GM20000 (cell line): ENCODE measurements at regions not wholly inside any gene's neighbourhood (a gene's known extent, or its start where the extent isn't known, plus 50 kb on each side); places are given as distances from the start of the nearest gene placed in this dataset.
"Not testable (repeated sequence)": the region's sequence is repeated elsewhere in the genome, so short reads cannot be mapped to it uniquely, and the experiment has no call there.

Experiments
- DNase-seq: peaks from one replicate; pipeline ENCODE4 v3.0.0; 2012; ENCODE audit warnings: low spot score
- TF ChIP-seq, protein P1 (sequence below): IDR thresholded peaks from 2 replicates; pipeline ENCODE4 v1.5.1; 2012; ENCODE audit warnings: mild to moderate bottlenecking, control low read depth; ENCODE audit errors: extremely low read depth, missing control alignments

DNA sequence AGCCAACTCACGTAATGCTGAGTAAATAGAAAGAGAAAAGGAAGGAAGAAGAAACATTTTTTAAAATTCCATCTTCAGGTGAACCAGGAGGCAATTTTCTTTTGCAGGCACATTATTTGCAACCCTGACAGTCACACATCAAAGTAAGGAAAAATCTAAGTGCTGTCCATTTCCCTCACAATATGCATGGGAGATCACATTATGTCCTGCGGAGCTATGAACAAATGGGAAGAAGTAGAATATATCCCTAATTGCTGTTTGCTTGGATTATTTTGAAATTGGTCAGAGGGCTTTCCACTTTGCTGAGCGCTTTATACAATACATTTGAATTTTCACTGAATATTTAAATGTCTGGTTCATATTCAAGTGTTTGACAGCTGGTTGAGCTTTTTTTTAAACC is 133.8 kb upstream of the API5 start:
- TF ChIP-seq, protein P1, sequence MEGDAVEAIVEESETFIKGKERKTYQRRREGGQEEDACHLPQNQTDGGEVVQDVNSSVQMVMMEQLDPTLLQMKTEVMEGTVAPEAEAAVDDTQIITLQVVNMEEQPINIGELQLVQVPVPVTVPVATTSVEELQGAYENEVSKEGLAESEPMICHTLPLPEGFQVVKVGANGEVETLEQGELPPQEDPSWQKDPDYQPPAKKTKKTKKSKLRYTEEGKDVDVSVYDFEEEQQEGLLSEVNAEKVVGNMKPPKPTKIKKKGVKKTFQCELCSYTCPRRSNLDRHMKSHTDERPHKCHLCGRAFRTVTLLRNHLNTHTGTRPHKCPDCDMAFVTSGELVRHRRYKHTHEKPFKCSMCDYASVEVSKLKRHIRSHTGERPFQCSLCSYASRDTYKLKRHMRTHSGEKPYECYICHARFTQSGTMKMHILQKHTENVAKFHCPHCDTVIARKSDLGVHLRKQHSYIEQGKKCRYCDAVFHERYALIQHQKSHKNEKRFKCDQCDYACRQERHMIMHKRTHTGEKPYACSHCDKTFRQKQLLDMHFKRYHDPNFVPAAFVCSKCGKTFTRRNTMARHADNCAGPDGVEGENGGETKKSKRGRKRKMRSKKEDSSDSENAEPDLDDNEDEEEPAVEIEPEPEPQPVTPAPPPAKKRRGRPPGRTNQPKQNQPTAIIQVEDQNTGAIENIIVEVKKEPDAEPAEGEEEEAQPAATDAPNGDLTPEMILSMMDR, result no peak
- no peak for DNase-seq

GRCh38 chr11:43194459-43194858 is 117.3 kb upstream of the API5 start:
- not testable (repeated sequence) for DNase-seq

DNA sequence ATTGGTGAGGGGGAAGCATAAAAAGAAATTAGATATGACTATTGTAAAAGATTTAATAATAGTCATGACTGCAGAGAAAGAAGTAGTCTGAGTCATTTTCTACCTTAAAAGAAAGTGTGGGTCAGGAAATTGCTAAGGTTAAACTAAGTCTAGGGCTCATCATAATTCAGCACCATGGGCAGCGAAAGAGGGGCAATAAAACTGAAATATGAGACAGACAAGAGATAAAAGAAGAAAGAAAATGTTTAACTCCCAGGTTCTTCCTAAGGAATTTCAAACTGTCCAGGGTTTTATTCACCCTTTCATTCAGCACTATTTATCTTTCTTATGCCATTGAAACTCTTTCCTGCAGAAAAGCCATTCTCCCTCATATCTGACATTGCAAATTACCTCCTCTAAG is 114.4 kb upstream of the API5 start:
- no peak for DNase-seq
- TF ChIP-seq, protein P1, result no peak

DNA sequence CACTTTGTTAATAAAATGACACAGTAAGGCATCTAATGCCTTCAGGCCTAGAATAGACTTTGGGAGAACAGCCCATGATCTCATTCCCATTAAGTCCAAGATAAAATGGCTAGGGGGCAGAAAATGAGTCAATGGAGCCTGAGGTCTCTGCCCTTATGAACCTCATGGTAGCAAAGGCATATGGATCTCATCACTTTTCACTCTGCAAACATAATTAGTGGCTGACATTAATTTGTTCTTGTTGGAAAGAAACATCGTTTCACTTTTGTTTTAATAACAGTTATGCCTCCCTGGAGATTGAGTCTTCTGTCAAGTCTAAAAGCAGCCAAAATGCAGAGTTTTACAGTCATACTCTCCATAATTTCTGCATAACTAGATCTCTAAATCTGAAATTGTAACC is 111.8 kb upstream of the API5 start:
- TF ChIP-seq, protein P1, result no peak
- no peak for DNase-seq

DNA sequence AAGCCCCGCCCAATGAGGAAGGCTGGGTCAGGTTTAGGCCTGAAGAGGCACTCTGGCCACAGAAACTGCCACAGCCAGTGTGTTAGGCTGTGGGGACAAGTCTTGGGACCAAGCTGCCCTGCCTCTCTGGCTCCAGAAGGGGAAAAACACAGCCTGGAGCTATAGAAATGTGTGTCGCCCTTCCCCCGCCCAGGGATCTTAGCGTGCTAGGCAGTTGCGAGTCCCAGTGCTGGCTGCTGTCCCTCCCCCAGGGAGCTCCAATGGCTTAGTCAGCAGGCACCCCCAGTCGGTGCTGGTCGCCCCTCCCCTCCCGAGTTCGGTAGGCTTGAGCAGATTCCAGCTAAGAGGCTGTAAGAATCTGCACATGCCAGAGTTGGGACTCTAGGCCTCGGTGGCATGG is 99.5 kb upstream of the API5 start:
- DNase-seq, result no peak
- TF ChIP-seq, protein P1, result no peak

- TF ChIP-seq, protein P1, result no peak
- DNase-seq, result no peak
These were observed 97.3 kb upstream of the API5 start for GRCh38 chr11:43214471-43214870.

DNA sequence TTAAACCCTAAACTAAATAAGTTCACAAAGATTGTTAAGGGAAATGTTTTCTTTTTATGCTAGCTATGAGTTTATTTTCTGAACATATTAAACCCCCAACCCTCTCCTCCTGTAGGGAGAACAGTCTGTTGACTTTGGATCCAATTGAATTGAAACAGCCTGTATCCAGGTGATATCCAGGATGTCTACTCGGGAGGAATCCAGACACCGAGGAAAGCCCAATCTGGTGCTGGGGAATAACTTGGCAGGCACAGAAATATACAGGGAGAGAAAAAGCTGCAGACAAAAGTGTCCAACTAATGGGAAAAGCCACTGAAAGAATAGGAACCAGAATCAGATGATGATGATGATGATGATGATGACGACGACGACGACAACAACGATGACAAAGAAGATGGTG is 93.9 kb upstream of the API5 start:
- TF ChIP-seq, protein P1, result no peak
- no peak for DNase-seq

DNA sequence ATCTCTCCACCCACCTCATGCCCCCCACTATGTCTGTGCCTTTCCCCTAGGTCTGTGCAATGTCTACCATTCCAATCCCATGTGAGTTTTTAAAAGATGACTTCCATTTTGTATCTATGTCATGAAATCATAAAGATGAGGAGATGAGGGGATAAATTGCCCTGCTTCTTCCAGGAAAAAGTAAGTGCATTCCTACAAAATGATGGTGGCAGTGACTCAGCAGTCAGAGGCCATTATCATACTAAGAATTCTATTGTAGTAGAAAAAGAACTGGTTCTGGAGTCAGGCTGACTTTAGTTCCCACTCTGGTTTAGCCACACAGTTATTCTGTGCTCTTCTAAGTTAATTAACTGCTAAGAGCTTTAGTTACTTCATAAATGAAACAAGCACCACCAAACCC is 89.6 kb upstream of the API5 start:
- TF ChIP-seq, protein P1, result no peak
- no peak for DNase-seq
